AG10803 (cell line): ENCODE measurements at regions not wholly inside any gene's neighbourhood (a gene's known extent, or its start where the extent isn't known, plus 50 kb on each side); places are given as distances from the start of the nearest gene placed in this dataset.

Source experiments
- DNase-seq: peaks from one replicate; pipeline ENCODE4 v3.0.0; 2010; ENCODE audit warnings: low read depth
- H3K4me3 ChIP-seq: 2 replicates; pipeline ENCODE4 v1.5.1; 2011; ENCODE audit warnings: mild to moderate bottlenecking, low read length, control low read depth
- TF ChIP-seq, protein P1 (sequence below): conservative IDR thresholded peaks from 2 replicates; pipeline ENCODE4 v1.5.1; 2011; ENCODE audit warnings: mild to moderate bottlenecking, low read length, control low read depth, inconsistent platforms

DNA sequence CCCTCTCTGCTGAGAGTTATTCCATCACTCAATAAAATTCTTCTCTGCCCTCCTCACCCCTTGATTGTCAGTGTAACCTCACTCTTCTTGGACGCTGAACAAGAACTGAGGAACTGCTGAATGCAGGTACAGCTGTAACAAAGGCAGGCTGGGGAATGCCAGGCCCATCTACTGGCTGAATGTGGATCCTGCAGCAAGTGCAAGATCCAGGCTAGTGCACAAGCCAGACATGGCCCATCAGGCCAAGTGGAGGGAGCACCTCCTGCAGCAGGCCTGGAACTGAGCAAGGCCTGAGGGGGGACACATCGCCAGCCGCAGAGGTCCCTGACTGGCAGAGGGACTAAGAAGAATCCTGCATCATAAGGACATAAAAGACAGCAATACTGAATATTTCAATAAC, 411.8 kb upstream of the PCDH10 start:
- H3K4me3 ChIP-seq, result no peak overlapping the region
- TF ChIP-seq, protein P1, sequence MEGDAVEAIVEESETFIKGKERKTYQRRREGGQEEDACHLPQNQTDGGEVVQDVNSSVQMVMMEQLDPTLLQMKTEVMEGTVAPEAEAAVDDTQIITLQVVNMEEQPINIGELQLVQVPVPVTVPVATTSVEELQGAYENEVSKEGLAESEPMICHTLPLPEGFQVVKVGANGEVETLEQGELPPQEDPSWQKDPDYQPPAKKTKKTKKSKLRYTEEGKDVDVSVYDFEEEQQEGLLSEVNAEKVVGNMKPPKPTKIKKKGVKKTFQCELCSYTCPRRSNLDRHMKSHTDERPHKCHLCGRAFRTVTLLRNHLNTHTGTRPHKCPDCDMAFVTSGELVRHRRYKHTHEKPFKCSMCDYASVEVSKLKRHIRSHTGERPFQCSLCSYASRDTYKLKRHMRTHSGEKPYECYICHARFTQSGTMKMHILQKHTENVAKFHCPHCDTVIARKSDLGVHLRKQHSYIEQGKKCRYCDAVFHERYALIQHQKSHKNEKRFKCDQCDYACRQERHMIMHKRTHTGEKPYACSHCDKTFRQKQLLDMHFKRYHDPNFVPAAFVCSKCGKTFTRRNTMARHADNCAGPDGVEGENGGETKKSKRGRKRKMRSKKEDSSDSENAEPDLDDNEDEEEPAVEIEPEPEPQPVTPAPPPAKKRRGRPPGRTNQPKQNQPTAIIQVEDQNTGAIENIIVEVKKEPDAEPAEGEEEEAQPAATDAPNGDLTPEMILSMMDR, result no peak
- DNase-seq, result no peak

DNA sequence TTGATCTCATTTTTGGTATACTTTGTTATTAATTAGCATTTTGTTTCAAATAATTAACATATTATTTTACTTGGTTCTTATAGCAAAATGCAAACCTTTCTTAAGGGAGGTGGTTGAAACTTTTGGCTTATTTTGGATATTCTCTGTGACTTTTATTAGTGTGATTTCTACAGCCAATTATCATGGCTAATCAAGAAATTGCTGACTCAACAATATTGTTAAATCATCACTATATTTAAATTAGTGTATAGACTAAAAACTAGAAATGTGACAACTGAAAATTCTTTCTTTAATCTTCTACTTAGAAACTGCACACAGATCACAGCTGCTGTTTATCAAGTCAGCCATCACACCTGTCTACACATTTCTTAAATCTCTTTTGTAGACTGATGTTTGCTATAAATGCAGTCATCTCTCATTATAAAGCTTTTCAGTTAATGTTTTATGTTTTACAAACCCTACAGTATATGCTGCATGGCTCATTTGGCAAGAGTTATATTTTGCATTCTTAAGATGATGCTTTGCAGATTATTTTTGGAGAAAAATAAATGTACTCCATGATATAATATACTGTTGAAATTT, 389.8 kb upstream of the PCDH10 start:
- TF ChIP-seq, protein P1, result no peak
- no peak for DNase-seq

DNA sequence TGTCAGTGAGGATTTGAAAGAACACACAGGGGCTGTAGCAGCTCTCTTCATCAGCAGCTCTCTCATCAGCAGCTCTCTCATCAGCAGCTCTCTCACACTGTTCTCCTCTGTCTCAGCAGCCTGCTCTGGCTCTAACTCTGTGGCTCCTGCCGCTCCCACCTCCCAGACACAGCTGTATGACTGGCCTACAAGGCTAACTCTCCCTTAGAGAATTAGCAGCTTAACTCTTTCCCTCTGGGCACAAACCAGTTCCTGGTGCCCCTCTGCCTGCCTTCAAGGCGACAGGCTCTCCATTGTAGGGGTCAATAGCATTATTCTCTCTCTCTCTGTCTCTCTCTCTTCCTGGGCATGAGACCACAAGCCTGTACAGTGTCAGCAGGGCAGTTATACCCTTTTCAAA, 385.6 kb upstream of the PCDH10 start:
- H3K4me3 ChIP-seq, result no peak overlapping the region
- TF ChIP-seq, protein P1, result no peak
- DNase-seq, result no peak

More for the DNA sequence above, 389.8 kb upstream of the PCDH10 start:
- no peak overlapping the region for H3K4me3 ChIP-seq

DNA sequence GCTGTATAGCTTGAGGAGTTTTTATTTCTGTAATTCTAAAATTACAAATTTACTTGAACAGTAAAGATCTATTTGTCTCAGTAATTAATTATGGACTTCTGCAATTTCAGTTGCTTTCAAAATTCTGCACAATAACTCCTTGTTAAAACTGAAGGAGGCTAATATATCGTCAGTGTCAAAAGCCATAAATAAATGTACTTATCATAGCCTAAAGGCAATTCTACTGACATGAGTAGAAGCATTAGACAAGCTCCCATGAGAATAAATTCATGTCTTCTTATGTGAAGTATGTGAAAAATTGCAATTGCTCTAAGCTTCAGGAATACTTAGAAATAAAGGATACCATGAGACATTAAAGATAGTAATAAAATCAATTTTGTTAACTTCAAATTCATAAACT, 381.2 kb upstream of the PCDH10 start:
- TF ChIP-seq, protein P1, result no peak
- no peak overlapping the region for H3K4me3 ChIP-seq
- no peak for DNase-seq

DNA sequence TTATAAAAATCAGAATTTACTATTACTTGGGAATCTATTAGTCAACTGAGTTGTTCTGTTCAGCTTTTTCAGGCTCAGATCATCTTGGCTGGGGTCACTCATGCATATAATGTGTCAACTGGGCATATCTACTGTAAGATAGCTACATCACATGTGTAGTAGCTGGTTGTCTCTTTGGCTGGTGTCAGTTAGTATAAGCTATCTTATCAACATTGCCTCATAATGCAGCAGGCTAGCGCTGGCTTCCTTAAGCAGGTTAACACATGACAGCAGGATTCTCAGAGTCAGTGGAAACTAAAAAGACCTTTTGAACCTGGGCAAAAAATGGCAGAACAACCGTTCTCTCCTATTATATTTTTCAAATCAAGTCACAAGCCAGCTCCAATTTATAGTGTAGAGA, 378.3 kb upstream of the PCDH10 start:
- DNase-seq, result no peak
- no peak overlapping the region for H3K4me3 ChIP-seq
- TF ChIP-seq, protein P1, result no peak

DNA sequence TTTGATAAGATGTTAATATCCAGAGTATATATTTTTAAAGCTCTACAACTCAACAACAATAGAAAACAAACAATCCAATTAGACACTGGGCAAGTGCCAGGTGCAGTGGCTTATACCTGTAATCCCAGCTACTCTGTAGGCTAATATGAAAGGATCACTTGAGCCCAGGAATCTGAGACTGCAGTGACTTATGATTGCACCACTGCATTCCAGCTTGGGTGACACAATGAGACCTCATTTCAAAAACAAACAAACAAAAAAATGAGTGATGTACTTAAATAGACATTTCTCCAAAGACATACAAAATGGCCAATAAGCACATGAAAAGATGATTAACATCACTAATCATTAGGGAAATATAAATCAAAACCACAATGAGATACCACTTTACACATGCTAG, 356.8 kb upstream of the PCDH10 start:
- TF ChIP-seq, protein P1, result no peak
- no peak overlapping the region for H3K4me3 ChIP-seq
- no peak for DNase-seq

DNA sequence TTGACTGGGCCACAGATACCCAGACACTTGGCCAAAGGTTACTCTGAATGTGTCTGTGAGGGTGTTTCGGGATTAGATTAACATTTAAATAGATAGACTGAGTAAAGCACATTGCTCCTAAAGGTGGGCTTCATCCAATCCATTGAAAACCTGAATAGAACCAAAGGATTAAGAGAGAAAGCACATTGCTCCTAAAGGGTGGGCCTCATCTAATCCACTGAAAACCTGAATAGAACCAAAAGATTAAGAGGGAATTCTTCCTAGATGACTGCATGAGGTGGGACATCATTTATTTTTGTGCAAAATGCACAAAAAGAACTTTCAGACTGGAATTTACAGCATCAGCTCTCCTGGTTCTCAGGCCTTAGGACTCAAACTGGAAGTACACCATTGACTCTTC, 351.2 kb upstream of the PCDH10 start:
- H3K4me3 ChIP-seq, result no peak overlapping the region
- TF ChIP-seq, protein P1, result no peak
- DNase-seq, result no peak
